Kidney (tissue), 13 donors: ENCODE measurements at regions not wholly inside any gene's neighbourhood (a gene's known extent, or its start where the extent isn't known, plus 50 kb on each side); places are given as distances from the start of the nearest gene placed in this dataset.

Experiments used
- DNase-seq, 5 donors: peaks; one replicate each; pipeline ENCODE4 v3.0.0-alpha.2; 2013 to 2020
- FAIRE-seq: peaks from 2 replicates; lab custom pipeline; 2012; peaks lifted over from hg19 to GRCh38; lab: Jason Lieb, UNC
- H3K27ac ChIP-seq, 2 donors: one replicate each; pipeline ENCODE4 v1.7.0; 2013; ENCODE audit warnings: low read depth in 2 of 2, low read length in 2 of 2, inconsistent platforms in 1 of 2
- H3K27me3 ChIP-seq: one replicate; pipeline ENCODE4 v1.7.1; 2013; ENCODE audit warnings: low read length, inconsistent platforms; ENCODE audit not compliant: control insufficient read depth, insufficient read depth
- H3K36me3 ChIP-seq, 3 donors: one replicate each; pipeline versions ENCODE4 v1.7.0 to v1.7.1; 2013; ENCODE audit warnings: low read length in 3 of 3, control low read depth in 1 of 3, inconsistent platforms in 1 of 3; ENCODE audit not compliant: insufficient read depth in 3 of 3, control insufficient read depth in 2 of 3
- H3K4me1 ChIP-seq, 3 donors: one replicate each; pipeline versions ENCODE4 v1.7.0 to v1.7.1; 2013; ENCODE audit warnings: low read length in 3 of 3, inconsistent platforms in 1 of 3, low read depth in 1 of 3; ENCODE audit not compliant: control insufficient read depth in 2 of 3, insufficient read depth in 2 of 3
- H3K4me3 ChIP-seq, 3 donors: one replicate each; pipeline versions ENCODE4 v1.7.0 to v1.8.1; 2013; ENCODE audit warnings: low read length in 3 of 3, control low read depth in 1 of 3, inconsistent platforms in 1 of 3
- H3K9ac ChIP-seq, 3 donors: one replicate each; pipeline versions ENCODE4 v1.7.0 to v1.7.1; 2013; ENCODE audit warnings: low read length in 3 of 3, control low read depth in 1 of 3, inconsistent platforms in 1 of 3
- H3K9me3 ChIP-seq, 3 donors: one replicate each; pipeline versions ENCODE4 v1.7.0 to v1.7.1; 2013; ENCODE audit warnings: low read length in 3 of 3, control low read depth in 1 of 3, inconsistent platforms in 1 of 3; ENCODE audit not compliant: control insufficient read depth in 2 of 3, insufficient read depth in 1 of 3
- CTCF ChIP-seq: IDR thresholded peaks from 3 replicates; pipeline ENCODE4 v1.5.1; 2012; ENCODE audit warnings: mild to moderate bottlenecking, moderate library complexity, borderline replicate concordance; ENCODE audit not compliant: insufficient read depth; ENCODE audit errors: extremely low read depth
- intact Hi-C: fragments of 100-400 bp; cut with DNase I; formaldehyde crosslinking; loops from one replicate; pipeline ENCODE4 v1.11.1; 2022
- donor health status: control.
- donor health status: control.
- donor health status: control.
- donor health status: control.
- donor health status: control.
- donor health status: DM: yes; HTN: yes; CAD: no.
- donor health status: Normal renal cell carcinoma (clear cell type).

DNA sequence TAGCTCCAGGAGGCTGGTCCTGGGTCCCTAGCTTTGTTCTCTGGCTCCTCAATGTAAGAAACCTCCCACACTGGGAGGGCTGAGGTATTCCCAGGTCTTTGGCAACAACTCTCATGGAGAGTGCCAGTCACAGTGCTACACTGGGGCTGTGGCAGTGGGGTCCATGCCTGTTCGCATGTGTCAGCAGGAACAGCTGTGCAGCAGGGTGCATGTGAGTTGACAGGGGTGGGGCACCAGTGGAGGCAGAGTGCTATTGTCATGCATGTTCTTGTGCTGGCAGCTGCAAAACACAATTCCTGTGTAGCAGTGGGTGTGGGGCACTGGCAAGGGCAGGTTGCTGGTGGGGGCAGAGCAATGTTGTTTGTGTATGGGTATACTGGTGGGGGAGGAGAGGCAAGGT is 246.0 kb downstream of the CXXC4 start:
- Histone ChIP-seq H3K9me3 (peaks cover 0 to 11% (median 0%) of the 10 kb centered on the region in 3 donors), H3K9ac (no peak overlapping the region), H3K4me1 (no peaks in the 10 kb centered on the region), H3K27ac (no peak overlapping the region), H3K4me3 (no peak overlapping the region), H3K36me3 (no peaks in the 10 kb centered on the region), H3K27me3 (no peaks in the 10 kb centered on the region)
- no peak for FAIRE-seq
- intact Hi-C loops = no loop called here
- no peak for TF ChIP-seq CTCF
- DNase-seq = no peak

DNA sequence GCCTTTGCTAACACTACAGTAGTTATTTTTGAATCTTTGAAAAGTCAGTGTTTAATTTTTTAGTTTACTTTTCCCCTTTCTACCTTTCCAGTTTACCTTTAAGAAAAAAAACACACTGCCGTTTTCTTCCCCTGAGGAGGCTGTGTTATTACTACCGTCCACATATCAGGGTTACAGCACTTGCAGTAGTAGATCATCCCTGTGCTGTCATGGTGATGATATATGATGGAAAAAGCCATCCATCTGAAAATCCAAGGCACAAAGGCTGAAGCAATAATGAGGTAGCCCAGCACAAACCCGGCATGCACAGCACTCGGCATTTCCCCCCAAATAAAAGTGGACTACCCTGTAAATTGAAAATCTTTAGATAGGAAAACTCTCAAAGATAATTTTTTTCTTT is 258.7 kb downstream of the CXXC4 start:
- H3K27ac ChIP-seq = no peak overlapping the region
- no peaks in the 10 kb centered on the region for H3K27me3 ChIP-seq
- no peaks in the 10 kb centered on the region for H3K36me3 ChIP-seq
- no peak overlapping the region for H3K9ac ChIP-seq
- no peak overlapping the region for H3K4me3 ChIP-seq
- intact Hi-C loops = no loop called here
- no peaks in the 10 kb centered on the region for H3K9me3 ChIP-seq
- H3K4me1 ChIP-seq = no peaks in the 10 kb centered on the region
- no peak for TF ChIP-seq CTCF
- no peak for FAIRE-seq
- DNase-seq = peak in 1 of 5 donors; percentile 0

DNA sequence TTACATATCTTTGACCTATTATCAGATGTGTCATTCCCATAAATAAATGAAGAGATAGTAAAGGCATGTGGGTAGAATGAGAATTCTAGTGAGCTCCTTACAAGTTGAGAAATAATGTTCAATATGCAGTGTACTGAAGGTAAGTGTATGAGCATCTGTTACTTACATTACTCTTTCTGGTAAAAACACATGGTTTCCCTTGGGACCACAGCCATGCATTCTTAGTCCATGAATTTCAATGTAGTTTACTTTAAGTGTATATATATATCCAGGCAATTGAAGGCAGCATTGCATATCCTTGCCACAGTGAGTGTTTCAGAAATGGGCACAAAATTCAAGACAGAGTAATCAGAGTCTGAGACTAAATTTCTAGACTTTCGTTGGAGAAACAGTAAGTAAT is 277.2 kb downstream of the CXXC4 start:
- H3K9ac ChIP-seq = no peak overlapping the region
- no peak for DNase-seq
- no peaks in the 10 kb centered on the region for H3K27me3 ChIP-seq
- no peaks in the 10 kb centered on the region for H3K4me1 ChIP-seq
- H3K9me3 ChIP-seq = no peaks in the 10 kb centered on the region
- no peak overlapping the region for H3K27ac ChIP-seq
- no peak for TF ChIP-seq CTCF
- FAIRE-seq = no peak
- H3K36me3 ChIP-seq = no peaks in the 10 kb centered on the region
- intact Hi-C loops = no loop called here
- H3K4me3 ChIP-seq = no peak overlapping the region

- no peaks in the 10 kb centered on the region for H3K9me3 ChIP-seq
- H3K27ac ChIP-seq = no peak overlapping the region
- no peak for TF ChIP-seq CTCF
- DNase-seq (no peak), FAIRE-seq (no peak)
- H3K4me3 ChIP-seq = no peak overlapping the region
- no peak overlapping the region for H3K9ac ChIP-seq
- intact Hi-C loops = no loop called here
- H3K36me3 ChIP-seq = no peaks in the 10 kb centered on the region
- H3K27me3 ChIP-seq = no peaks in the 10 kb centered on the region
- no peaks in the 10 kb centered on the region for H3K4me1 ChIP-seq
These were observed 283.0 kb downstream of the CXXC4 start for GRCh38 chr4:104211657-104212056.
